NB4 (cell line): ENCODE measurements at regions not wholly inside any gene's neighbourhood (a gene's known extent, or its start where the extent isn't known, plus 50 kb on each side); places are given as distances from the start of the nearest gene placed in this dataset.

Experiments used
- DNase-seq: peaks from one replicate; pipeline ENCODE4 v3.0.0; 2010; ENCODE audit warnings: low read depth
- H3K4me3 ChIP-seq: one replicate; pipeline ENCODE4 v1.5.1; 2011; ENCODE audit warnings: mild to moderate bottlenecking, low read depth, low read length, moderate library complexity
- MYC ChIP-seq: IDR thresholded peaks from 2 replicates; pipeline ENCODE4 v1.6.1; 2011; ENCODE audit warnings: low read depth, low read length
- POLR2A ChIP-seq: IDR thresholded peaks from 2 replicates; pipeline ENCODE4 v1.6.1; 2011; ENCODE audit warnings: mild to moderate bottlenecking; ENCODE audit not compliant: insufficient read length; ENCODE audit errors: extremely low read depth
- TF ChIP-seq, protein P1 (sequence below): IDR thresholded peaks from 2 replicates; pipeline ENCODE4 v1.6.1; 2011; ENCODE audit warnings: low read depth, low read length
- TF ChIP-seq, protein P2 (sequence below): IDR thresholded peaks from one replicate; pipeline ENCODE4 v1.5.1; 2012; ENCODE audit warnings: low read depth, low read length

DNA sequence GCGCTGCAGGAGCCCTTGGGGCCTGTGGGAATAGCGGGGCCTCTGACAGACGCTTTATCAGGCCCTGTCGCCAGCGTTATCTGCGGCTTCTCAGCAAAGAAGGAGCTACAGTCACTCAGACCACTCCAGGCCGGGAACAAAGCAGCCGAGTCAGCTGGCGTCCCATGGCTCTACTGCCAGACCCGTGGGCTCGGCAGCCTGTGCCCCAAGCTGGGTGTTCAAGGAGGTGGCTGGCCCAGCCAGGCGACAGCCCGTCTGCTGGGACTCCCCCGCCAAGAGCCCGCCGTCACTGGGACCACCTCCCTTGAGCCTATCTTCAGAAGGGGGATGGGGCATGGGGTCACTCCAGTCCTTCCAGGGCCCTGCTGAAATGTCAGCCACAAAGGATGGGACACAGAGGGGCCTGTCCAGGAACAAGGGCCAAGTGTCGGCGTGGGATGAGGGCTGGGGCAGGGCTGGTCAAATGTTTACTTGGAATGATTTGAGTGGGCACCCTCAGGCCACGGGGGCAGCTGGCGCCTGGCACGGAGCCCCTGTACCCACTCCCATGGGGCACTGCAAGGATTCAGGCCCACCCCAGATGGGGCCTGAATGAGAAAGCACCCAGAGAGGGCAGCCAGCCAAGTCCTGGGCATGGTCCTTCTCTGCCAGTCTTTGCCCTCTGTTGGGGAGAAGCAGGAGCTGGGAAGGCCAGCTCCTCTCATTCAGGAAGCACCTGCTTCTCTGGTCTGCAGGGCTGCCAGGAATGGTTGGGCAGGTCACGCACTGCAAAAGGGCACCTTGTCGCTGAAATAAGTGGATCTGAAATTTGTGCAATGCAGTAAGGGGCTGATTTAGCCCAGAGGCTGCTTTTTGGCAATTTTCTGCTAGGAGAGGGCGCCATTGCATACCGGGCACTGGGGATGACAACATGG is 148.3 kb downstream of the SMAD6 start:
- DNase-seq: no peak
- H3K4me3 ChIP-seq: no peak overlapping the region
- TF ChIP-seq, protein P1, sequence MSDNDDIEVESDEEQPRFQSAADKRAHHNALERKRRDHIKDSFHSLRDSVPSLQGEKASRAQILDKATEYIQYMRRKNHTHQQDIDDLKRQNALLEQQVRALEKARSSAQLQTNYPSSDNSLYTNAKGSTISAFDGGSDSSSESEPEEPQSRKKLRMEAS: no peak
- TF ChIP-seq, protein P2, sequence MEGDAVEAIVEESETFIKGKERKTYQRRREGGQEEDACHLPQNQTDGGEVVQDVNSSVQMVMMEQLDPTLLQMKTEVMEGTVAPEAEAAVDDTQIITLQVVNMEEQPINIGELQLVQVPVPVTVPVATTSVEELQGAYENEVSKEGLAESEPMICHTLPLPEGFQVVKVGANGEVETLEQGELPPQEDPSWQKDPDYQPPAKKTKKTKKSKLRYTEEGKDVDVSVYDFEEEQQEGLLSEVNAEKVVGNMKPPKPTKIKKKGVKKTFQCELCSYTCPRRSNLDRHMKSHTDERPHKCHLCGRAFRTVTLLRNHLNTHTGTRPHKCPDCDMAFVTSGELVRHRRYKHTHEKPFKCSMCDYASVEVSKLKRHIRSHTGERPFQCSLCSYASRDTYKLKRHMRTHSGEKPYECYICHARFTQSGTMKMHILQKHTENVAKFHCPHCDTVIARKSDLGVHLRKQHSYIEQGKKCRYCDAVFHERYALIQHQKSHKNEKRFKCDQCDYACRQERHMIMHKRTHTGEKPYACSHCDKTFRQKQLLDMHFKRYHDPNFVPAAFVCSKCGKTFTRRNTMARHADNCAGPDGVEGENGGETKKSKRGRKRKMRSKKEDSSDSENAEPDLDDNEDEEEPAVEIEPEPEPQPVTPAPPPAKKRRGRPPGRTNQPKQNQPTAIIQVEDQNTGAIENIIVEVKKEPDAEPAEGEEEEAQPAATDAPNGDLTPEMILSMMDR: no peak
- no peak for TF ChIP-seq MYC
- no peak for TF ChIP-seq POLR2A

DNA sequence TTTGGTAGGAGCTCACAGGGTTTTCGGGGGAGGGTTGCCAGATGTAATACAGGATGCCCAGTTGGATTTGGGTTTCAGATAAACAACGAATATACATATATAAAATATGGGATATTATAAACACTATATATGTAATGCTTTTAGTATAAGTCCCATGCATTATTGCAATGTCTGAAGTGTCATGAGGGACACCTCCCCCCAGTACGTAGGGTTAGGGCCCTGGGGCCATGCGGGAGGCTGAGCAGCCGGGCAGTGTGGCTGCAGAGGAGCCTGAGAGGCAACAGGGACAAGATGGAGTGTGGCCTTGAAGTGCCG is 148.9 kb downstream of the SMAD6 start:
- DNase-seq: no peak
- TF ChIP-seq, protein P1: no peak
- TF ChIP-seq, protein P2: no peak
- TF ChIP-seq MYC: no peak
- TF ChIP-seq POLR2A: no peak
- no peak overlapping the region for H3K4me3 ChIP-seq

DNA sequence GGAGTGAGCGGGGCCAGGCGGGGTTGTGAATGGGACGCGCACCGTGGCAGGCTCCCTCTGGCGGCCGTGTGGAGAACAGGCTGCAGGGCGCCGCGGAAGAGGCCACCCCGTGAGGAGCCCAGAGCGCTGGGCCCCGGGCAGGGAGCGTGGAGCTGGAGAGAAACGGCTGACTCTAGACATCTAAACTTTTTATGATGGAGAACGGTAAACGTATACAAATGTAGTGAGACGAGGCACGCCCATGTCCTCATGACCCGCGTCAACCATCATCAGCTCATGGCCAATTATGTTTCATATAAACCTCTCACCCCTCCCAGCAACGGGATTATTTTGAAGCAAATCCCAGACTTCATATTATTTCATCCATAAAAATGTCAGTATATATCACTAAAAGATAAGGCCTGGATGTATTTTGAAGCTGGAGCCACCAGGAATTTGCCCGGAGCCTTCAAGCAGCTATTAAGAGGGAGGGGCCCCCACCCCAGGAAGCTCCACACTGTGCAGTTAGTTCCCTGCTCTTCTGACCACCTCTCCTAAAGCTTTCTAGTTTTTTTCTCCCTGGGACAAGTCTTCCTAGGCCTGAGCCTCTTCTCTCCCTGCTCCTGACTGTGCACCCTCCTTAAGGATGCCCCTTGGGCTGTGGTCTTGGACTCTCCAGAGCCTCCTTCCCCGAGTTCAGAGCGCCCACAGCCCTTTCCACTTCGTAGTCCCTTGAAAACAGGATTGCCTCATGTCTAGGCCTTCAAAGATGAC is 149.5 kb downstream of the SMAD6 start:
- TF ChIP-seq, protein P2: peak; percentile 88
- TF ChIP-seq MYC (peak; percentile 80), POLR2A (no peak)
- TF ChIP-seq, protein P1: peak; percentile 74
- H3K4me3 ChIP-seq: no peak overlapping the region
- DNase-seq: peak; percentile 87

DNA sequence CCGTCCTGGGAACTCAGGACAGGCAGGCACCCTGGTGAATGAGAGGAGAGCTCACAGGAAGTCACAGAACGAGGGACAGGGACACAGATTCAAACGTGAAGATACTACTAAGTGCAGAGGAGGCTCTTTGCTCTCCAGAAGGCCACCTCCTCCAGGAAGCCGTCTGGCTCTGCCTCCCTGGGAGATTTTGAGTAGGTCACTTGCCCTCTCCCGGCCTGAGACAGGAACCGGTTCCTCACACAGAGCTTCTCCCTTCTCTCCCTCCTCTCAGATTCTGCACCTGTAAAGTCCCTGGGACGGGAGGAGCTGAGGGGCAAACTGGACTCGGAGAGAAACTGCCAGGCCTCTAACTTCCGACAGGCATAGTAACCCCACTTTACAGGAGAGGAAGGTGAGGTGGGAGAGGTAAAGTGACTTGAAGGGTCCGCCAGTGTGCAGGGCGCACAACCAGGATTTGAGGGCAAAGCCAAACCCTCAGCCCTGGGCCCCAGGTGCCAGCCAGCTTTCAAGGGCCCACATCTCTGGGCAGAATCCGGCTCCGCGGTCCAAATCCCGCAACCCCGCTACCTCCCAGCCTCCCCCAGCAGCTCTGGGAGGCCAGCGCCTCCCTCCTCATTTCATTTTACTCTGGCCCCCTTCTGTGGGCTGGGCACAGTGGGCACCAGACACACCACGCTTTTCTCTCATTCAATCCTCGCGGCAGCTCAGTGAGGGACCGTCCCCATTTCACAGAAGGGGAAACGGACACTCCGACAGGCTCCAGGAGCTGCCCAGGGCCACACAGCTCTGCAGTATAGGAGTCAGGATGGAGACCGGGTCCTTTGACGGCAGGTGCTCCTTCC is 150.2 kb downstream of the SMAD6 start:
- DNase-seq: no peak
- no peak for TF ChIP-seq MYC
- no peak for TF ChIP-seq POLR2A
- TF ChIP-seq, protein P2: no peak
- TF ChIP-seq, protein P1: no peak

DNA sequence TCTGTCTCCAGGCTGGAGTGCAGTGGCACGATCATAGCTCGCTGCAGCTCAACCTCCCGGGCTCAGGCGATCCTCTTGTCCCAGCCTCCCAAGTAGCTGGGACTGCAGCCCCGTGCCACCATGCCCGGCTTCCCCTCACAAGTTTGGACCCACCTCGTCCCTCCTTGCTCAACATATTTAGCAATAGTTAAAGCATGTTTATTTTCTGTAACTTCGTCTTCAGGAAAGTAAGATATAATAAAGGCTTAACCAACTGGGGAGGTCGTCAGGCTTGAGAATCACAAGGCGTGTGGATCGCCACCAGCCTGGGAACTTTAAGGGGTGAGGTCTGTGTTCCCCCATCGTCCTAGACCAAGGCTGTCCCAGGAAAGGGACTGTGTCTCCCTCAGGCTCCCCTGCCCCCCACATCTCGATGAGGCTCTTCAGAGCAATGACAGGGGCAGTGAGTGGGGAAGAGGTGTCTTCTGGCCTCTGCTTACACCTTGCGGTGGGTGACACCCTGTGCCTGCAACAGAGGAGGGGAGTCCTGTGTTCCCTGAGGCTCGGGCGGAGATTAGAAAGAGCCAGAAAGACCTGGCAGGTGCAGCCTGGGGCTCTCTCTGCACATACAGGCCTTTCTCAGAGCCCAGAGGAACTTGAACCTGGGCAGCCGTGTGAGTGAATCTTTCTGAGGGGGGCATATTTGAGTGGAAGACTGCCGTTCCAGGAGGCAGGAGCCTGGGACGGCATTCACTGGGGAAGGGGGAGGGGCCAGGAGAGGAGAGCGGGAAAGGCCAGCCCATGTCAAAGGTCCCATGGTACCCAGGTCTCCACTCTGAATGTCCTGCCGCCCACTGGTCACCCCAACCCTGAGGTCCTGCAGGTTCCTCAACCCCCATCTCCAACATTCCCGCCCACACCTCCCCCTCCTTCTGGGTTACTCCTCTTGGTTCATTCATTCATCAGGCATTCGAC is 152.3 kb downstream of the SMAD6 start:
- DNase-seq: no peak
- H3K4me3 ChIP-seq: no peak overlapping the region
- TF ChIP-seq POLR2A: no peak
- TF ChIP-seq, protein P1: no peak
- TF ChIP-seq, protein P2: no peak
- TF ChIP-seq MYC: no peak

More for the DNA sequence above, 150.2 kb downstream of the SMAD6 start:
- H3K4me3 ChIP-seq: no peak overlapping the region
